ENCODE measurements at regions not wholly inside any gene's neighbourhood (a gene's known extent, or its start where the extent isn't known, plus 50 kb on each side); places are given as distances from the start of the nearest gene placed in this dataset.

- TF ChIP-seq, protein P1, sequence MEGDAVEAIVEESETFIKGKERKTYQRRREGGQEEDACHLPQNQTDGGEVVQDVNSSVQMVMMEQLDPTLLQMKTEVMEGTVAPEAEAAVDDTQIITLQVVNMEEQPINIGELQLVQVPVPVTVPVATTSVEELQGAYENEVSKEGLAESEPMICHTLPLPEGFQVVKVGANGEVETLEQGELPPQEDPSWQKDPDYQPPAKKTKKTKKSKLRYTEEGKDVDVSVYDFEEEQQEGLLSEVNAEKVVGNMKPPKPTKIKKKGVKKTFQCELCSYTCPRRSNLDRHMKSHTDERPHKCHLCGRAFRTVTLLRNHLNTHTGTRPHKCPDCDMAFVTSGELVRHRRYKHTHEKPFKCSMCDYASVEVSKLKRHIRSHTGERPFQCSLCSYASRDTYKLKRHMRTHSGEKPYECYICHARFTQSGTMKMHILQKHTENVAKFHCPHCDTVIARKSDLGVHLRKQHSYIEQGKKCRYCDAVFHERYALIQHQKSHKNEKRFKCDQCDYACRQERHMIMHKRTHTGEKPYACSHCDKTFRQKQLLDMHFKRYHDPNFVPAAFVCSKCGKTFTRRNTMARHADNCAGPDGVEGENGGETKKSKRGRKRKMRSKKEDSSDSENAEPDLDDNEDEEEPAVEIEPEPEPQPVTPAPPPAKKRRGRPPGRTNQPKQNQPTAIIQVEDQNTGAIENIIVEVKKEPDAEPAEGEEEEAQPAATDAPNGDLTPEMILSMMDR (IDR thresholded peaks at IDR 0.05; ENCODE audit: low read depth, low read length) = no peak
- no peak for TF ChIP-seq EZH2phosphoT487 (IDR thresholded peaks at IDR 0.05; ENCODE audit: low read depth)
Observed at GRCh38 chr1:239438891-239439290, 52.5 kb downstream of the CHRM3 start.
